B cell (primary cell): ENCODE measurements at regions not wholly inside any gene's neighbourhood (a gene's known extent, or its start where the extent isn't known, plus 50 kb on each side); places are given as distances from the start of the nearest gene placed in this dataset.

ENCODE experiments used
- CTCF ChIP-seq: fragments of 200-600 bp; IDR thresholded peaks from one replicate; pipeline ENCODE4 v1.8.0; 2022; ENCODE audit warnings: antibody characterized with exemption, mild to moderate bottlenecking
- EZH2 ChIP-seq: IDR thresholded peaks from 2 replicates; pipeline ENCODE4 v1.6.1; 2012; ENCODE audit warnings: borderline replicate concordance, low read depth, mild to moderate bottlenecking, moderate library complexity, low read length; ENCODE audit not compliant: insufficient read depth, poor library complexity, severe bottlenecking

- TF ChIP-seq CTCF, result no peak
- TF ChIP-seq EZH2, result no peak
Measured at GRCh38 chr6:9197726-9198125, 762.4 kb upstream of the SLC35B3 start.
